ENCODE measurements at regions not wholly inside any gene's neighbourhood (a gene's known extent, or its start where the extent isn't known, plus 50 kb on each side); places are given as distances from the start of the nearest gene placed in this dataset.

- no peak for DNase-seq
Observed at GRCh38 chr22:49582678-49583077, 245.0 kb downstream of the BRD1 start.

GRCh38 chr22:49582181-49582580, 245.5 kb downstream of the BRD1 start:
- no peak for DNase-seq

GRCh38 chr22:49580024-49580423, 247.6 kb downstream of the BRD1 start:
- DNase-seq, result no peak

- DNase-seq, result no peak
Observed at GRCh38 chr22:49577168-49578060, 250.3 kb downstream of the BRD1 start.

GRCh38 chr22:49576241-49577141, 251.2 kb downstream of the BRD1 start:
- DNase-seq, result no peak

GRCh38 chr22:49575703-49576081, 252.0 kb downstream of the BRD1 start:
- DNase-seq, result no peak

- no peak for DNase-seq
Observed at GRCh38 chr22:49574881-49575702, 252.6 kb downstream of the BRD1 start.

GRCh38 chr22:49574205-49574880, 253.3 kb downstream of the BRD1 start:
- DNase-seq, result no peak

GRCh38 chr22:49573109-49573765, 254.4 kb downstream of the BRD1 start:
- DNase-seq, result no peak

GRCh38 chr22:49571326-49571725, 256.3 kb downstream of the BRD1 start:
- no peak for DNase-seq

GRCh38 chr22:49570032-49570848, 257.4 kb downstream of the BRD1 start:
- DNase-seq, result no peak

GRCh38 chr22:49569286-49570031, 258.2 kb downstream of the BRD1 start:
- no peak for DNase-seq

- no peak for DNase-seq
Observed at GRCh38 chr22:49568751-49569285, 258.9 kb downstream of the BRD1 start.

GRCh38 chr22:49567899-49568750, 259.5 kb downstream of the BRD1 start:
- no peak for DNase-seq

GRCh38 chr22:49566693-49567092, 261.0 kb downstream of the BRD1 start:
- no peak for DNase-seq

- no peak for DNase-seq
Observed at GRCh38 chr22:49566141-49566541, 261.5 kb downstream of the BRD1 start.

GRCh38 chr22:49565516-49565855, 262.2 kb downstream of the BRD1 start:
- no peak for DNase-seq

- DNase-seq, result no peak
Observed at GRCh38 chr22:49564666-49565515, 262.8 kb downstream of the BRD1 start.

Measured in NCI-H345 (cell line).